ENCODE measurements at regions not wholly inside any gene's neighbourhood (a gene's known extent, or its start where the extent isn't known, plus 50 kb on each side); places are given as distances from the start of the nearest gene placed in this dataset.

DNA sequence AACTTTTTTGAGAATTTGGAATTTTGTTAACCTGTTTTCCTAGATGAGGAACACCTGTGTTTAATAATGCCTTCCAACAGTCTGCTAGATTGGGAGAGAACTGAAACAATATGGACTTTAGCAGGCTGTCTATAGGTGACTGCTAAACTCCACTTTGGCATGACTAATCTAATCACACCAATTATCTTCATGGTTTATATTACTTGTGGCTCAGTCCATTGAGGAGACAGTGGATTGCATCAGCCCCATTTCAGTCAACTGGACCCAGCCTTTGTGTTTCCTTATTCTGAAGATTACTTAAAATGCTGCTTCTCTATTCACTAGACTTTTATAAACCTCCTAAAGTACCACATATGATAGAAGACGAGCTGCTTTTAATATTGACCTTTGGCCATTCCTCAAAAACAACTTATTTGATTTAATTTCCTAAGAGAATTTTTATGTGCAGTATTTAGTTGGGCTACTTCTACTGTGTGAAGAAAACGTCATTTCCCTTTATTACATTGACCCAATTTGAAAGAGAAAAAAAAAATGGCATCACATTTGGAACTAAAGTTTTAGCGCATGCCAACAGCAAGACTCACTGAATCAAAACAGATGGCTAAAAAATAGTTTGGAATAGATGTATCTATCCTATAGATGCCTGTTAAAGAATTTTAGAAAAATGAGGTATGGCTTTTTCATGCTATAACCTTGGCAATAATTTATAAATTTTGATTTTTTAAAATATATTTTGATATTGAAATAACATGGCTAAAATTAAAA lies 295.8 kb downstream of the NDFIP2 start:
- TF ChIP-seq CTCF (IDR thresholded peaks at IDR 0.05 in 2 of 3, conservative IDR thresholded peaks at IDR 0.05 in 1 of 3; ENCODE audit: borderline replicate concordance in 1 of 3, insufficient read depth in 1 of 3, low read depth in 2 of 3, low read length in 2 of 3) = no peak
- TF ChIP-seq YY1 (IDR thresholded peaks at IDR 0.05; ENCODE audit: extremely low read depth, insufficient replicate concordance, low read depth, low read length) = no peak
- no peak for TF ChIP-seq POLR2A (IDR thresholded peaks at IDR 0.05; ENCODE audit: borderline replicate concordance, extremely low read depth, insufficient read depth, insufficient read length)
- no peak for TF ChIP-seq POLR2AphosphoS5 (IDR thresholded peaks at IDR 0.05; ENCODE audit: low read depth, low read length)
- TF ChIP-seq JUND (IDR thresholded peaks at IDR 0.05) = no peak
- TF ChIP-seq, protein P1, sequence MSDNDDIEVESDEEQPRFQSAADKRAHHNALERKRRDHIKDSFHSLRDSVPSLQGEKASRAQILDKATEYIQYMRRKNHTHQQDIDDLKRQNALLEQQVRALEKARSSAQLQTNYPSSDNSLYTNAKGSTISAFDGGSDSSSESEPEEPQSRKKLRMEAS (IDR thresholded peaks at IDR 0.05) = no peak
- TF ChIP-seq EZH2phosphoT487 (IDR thresholded peaks at IDR 0.05; ENCODE audit: borderline replicate concordance) = no peak
- TF ChIP-seq REST (IDR thresholded peaks at IDR 0.05; ENCODE audit: low read depth) = no peak
- no peak for TF ChIP-seq EZH2 (IDR thresholded peaks at IDR 0.05)
